Left cardiac atrium (tissue), 4 donors: ENCODE measurements at regions not wholly inside any gene's neighbourhood (a gene's known extent, or its start where the extent isn't known, plus 50 kb on each side); places are given as distances from the start of the nearest gene placed in this dataset.
A peak's percentile ranks its signal among the peaks of the same experiment; 100 is the strongest.
"Not testable (repeated sequence)": the region's sequence is repeated elsewhere in the genome, so short reads cannot be mapped to it uniquely, and the experiment has no call there.

Source experiments
- ATAC-seq, 2 donors: fragments of 200-7000 bp; cut with Tn5 transposase; one replicate each; pipeline ENCODE4 v1.9.1; 2020; ENCODE audit warnings: mild to moderate bottlenecking in 2 of 2, moderate library complexity in 2 of 2
- DNase-seq: peaks from one replicate; pipeline ENCODE4 v3.0.0-alpha.2; 2020
- intact Hi-C, 2 donors: fragments of 100-400 bp; cut with DNase I; formaldehyde crosslinking; loops; one replicate each; pipeline versions ENCODE4 v1.14.1 to v1.15.1; 2022 to 2023
- donor health status: DM: no; HTN: yes; CAD: no.
- donor health status: DM: no; HTN: yes; CAD: no; lungs with severe emphysema.
- donor health status: DM: yes; HTN: yes; CAD: no.
- donor health status: Dilated cardiomyopathy.

- DNase-seq (no peak), ATAC-seq (no peak)
- intact Hi-C loops, result no loop called here
Measured at GRCh38 chr3:177249203-177249602, 51.9 kb upstream of the TBL1XR1 start.

DNA sequence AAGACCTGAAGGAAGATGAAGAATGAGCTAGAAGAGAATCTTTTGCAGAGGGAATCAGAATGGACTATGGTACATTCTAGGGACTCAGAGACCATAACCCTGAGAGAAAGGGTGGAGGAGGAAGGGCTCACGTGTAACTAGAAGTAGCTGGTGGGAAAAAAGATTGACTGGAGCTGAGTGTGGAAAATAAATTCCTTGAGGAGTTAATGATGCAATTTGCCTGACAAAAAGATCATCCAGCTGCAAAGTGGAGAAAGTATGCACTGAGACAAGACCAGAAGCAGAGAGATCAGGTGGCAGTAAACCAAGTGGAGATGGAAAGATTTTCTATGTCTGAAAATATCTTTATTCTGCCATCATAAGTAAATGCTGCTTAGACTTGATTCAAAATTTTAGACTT, 52.9 kb upstream of the TBL1XR1 start:
- ATAC-seq (no peak), DNase-seq (no peak)
- intact Hi-C loops, result no loop called here

DNA sequence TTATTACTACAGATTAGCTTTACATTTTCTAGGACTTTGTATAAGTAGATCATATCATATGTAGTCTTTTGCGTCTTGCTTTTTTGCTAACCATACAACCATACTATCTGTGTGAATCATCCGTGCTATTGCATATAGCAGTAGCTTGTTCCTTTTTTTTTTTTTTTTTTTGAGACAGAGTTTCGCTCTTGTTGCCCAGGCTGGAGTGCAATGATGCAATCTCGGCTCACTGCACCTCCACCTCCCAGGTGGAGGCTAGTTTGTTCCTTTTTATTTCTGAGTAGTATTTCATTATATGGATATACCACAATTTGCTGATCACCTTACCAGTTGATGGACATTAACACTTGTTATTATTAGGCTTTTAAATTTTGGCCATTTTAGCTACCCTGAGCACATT, 54.5 kb upstream of the TBL1XR1 start:
- DNase-seq (no peak), ATAC-seq (no peak)
- intact Hi-C loops, result no loop called here

GRCh38 chr3:177257006-177257405, 59.7 kb upstream of the TBL1XR1 start:
- DNase-seq (no peak), ATAC-seq (no peak)
- intact Hi-C loops, result no loop called here

GRCh38 chr3:177257625-177258024, 60.3 kb upstream of the TBL1XR1 start:
- DNase-seq (no peak), ATAC-seq (no peak)
- intact Hi-C loops, result no loop called here

- ATAC-seq (no peak), DNase-seq (no peak)
- intact Hi-C loops, result no loop called here
Measured at GRCh38 chr3:177262396-177262795, 65.1 kb upstream of the TBL1XR1 start.

DNA sequence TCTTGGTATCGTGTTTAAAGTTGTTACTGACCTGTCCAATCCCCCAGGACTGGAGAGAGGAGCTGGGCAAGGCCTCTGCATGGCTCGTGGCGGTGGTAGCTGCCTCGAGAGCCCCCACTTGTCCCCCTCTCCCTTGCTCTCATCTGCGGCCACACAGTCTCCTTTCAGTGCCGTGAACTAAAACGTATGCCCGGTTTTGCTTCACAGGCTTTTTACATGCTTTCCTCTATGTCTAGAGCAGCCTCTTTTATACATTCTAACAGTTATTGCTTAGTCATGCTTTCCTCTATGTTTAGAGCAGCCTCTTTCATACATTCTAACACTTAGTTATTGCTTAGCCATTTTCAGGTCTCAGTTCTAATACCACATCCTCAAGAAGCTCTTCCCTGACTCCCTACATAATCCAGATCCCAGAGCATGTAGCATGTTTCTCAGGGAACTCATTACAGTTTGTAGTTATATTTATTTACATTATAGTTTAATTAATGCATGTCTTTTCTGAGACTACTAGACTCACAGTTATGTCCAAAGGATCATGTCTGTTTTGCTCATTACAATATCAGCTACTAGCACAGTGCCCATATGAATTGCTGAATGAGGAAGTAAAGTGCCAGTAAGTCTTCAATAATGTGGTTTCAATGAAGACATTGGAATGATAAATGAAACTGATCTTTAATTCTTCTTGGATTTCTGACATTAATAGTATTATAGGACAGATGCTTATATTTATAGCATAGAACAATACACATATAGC, 66.5 kb upstream of the TBL1XR1 start:
- intact Hi-C loops, result no loop called here
- DNase-seq (no peak), ATAC-seq (peak in 1 of 2 donors; percentile 21)

DNA sequence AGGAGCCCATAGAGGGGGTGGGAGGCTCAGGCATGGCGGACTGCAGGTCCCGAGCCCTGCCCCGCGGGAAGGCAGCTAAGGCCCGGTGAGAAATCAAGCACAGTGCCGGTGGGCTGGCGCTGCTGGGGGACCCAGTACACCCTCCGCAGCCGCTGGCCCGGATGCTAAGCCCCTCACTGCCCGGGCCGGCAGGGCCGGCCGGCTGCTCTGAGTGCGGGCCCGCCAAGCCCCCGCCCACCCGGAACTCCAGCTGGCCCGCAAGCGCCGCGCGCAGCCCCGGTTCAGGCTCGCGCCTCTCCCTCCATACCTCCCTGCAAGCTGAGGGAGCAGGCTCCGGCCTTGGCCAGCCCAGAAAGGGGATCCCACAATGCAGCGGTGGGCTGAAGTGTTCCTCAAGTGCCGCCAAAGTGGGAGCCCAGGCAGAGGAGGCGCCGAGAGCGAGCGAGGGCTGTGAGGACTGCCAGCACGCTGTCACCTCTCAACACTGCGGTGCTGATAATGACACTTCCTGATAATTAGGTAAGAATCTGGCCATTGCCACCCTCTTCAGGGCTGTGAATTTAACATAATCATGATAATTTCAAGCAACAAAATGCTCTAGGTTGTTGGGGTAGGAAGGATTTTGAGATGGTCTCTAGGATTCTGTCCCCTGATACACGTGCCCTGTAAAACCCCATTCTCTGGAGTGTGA, 74.7 kb upstream of the TBL1XR1 start:
- DNase-seq, intact Hi-C loops: not testable (repeated sequence)
- peak; percentile 51 to 72 for ATAC-seq

DNA sequence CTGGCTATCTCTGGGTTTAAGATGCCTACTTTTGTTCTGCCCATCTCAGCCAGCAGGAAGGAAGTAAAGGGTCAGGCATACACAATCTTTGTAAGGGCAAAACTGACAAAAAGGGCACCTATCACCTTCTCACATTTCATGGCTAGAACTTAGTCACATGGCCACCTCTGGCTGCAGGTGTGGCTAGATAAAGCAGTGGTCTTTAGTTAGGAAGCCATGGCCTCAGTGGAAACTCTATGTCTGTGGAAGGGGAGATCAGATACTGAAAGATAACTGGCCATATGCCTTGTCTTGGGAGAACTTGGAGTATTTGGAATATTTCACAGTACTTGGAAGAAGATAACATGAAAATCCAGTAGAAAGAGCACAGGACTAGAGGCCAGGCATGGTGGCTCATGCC, 80.7 kb upstream of the TBL1XR1 start:
- ATAC-seq (no peak), DNase-seq (no peak)
- intact Hi-C loops, result no loop called here

DNA sequence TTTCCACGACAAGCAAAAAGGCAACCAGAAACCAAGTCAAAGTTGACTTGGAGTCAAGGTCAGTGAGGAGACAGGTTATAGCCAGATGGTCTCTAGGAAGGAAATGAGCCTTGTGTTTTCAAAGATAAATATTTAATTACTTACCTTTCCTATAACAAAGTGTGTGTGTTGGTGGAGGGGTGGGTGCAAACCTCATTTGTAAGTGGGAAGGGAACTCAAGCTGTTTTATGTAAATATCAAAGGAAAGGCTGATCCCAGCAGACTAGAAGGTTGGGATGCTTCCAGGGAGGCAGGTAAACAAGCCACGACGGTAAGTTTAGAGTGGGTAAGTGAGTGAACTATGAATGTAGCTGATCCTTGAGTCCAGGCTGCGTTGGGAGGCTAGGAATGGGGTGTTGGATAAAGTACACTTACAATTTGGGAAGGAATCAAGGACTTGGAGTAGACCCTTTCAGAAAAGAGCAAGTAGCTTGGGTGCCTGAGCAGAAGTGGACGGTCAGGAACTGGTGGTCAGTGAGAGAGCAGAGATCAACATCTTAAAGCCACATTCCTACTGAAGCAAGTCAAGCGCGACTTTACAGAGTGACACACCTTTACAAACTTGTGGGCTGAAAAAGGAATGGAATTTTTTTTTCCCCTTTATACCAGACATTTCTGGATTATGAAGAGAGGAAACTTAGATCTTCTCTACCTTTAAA, 82.0 kb upstream of the TBL1XR1 start:
- intact Hi-C loops, result no loop called here
- no peak for ATAC-seq
- DNase-seq, result no peak

- DNase-seq (no peak), ATAC-seq (peak in 1 of 2 donors; percentile 19)
- intact Hi-C loops, result no loop called here
Measured at GRCh38 chr3:177281292-177282118, 84.2 kb upstream of the TBL1XR1 start.

DNA sequence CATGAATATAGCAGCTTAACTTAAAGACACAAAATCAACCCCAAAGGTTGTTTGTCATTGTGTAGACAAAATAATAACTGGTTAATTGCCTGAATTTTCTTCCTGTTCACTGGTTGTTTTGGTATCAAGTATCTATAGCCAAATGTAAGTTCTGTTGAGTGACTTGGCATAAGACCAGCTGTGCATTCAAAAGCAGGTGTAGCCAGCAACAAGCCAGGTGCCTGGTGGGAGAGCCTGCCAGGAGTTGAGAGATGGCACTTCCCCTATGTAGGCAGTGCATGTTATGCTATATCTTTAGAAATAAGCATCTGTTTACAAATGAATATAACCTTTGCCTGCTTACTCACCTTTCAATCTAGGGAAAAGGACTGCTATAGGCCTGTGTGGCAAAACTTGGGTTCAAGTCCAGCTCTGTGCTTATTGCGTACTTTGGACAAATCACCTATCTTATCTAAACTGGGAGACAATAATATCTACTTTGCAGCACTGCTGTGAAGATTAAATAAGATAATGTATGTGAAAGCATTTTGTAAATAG, 84.9 kb upstream of the TBL1XR1 start:
- ATAC-seq, result no peak
- intact Hi-C loops, result no loop called here
- no peak for DNase-seq

DNA sequence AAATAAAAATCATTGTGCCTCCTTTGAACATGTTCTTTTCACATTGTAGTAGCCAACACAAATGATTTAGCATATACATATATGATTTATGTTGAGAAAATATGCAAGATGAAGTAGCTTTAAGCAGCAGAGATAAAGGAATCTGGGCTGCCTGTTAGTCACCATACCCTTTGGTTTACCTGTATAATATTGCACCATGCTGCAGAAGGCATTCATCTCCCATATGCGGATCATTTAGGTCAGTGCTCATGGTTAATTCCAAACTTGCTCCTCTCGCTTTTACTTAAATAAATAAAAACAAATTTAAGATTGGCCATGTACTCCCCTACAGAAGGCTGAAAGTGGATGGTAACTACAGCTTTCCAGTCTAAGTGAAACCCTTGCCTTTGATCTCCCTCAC, 86.7 kb upstream of the TBL1XR1 start:
- ATAC-seq (no peak), DNase-seq (no peak)
- intact Hi-C loops, result no loop called here

DNA sequence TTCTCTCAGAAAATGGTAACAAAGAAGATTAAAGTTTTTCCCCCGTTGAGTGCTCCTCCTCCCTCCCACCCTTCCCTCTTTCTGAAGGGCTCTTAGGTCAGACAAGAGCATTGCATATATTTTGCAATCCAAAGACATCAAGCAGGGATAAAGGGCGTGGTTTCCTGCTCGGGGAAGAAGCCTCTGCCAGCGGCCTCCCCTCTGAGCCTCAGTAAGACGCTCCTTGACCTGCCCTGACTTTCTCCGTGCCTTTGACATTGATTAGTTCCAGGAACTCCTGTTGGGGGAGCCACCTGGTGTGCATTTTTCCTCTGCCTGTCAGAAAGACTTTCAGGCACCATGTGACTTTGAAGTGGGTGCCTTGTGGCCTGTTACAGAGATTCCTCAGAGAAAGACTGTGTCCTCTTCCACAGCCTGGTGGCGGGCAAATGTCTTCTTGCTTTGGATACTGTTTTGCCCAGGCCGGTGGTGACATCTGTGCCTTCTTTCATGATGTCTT, 87.2 kb upstream of the TBL1XR1 start:
- intact Hi-C loops, result no loop called here
- DNase-seq (peak; percentile 48), ATAC-seq (peak in 1 of 2 donors; percentile 85)

DNA sequence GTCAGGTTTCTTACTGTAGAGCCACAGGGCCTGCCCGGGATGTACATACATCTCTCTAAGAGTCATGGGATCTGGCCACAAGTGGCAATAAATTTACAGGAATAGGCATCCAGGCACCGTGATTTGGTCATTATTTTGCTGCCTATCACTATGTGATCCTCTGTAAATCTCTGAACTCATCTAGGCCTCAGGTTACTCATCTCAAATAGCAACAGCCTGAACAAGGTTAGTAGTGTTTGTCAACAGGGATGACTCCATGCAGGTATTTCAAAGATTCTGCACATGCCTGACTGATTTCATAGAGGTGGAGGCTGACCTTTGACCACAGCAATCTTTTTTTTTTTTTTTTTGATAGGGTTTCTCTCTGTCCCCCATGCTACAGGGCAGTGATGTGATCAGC, 88.8 kb upstream of the TBL1XR1 start:
- intact Hi-C loops, result no loop called here
- ATAC-seq, result no peak
- DNase-seq, result no peak

GRCh38 chr3:177287231-177287630, 89.9 kb upstream of the TBL1XR1 start:
- DNase-seq (no peak), ATAC-seq (no peak)
- intact Hi-C loops, result no loop called here

DNA sequence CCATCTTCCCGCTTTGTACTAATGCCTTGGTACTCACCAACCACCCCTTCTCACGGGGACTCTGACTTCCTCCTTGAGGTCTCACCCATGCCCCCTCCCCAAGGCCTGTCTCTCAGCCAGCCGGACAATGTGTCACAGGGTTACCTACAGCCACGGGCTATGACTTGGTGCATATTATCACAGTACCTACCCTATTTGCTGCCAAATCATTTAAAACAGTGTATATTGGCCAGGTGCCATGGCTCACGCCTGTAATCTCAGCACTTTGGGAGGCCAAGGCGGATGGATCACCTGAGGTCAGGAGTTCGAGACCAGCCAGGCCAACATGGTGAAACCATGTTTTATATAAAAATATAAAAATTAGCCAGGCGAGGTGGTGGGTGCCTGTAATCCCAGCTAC, 93.4 kb upstream of the TBL1XR1 start:
- no peak for DNase-seq
- intact Hi-C loops, result loop anchor here in 1 of 2 donors (5.0 kb wide), 1 partner anchor 42 kb away; no protein-coding TSS in a partner anchor
- no peak for ATAC-seq

GRCh38 chr3:177294221-177294620, 96.9 kb upstream of the TBL1XR1 start:
- intact Hi-C loops, result loop anchor here in 1 of 2 donors (5.0 kb wide), 1 partner anchor 38 kb away; no protein-coding TSS in a partner anchor
- peak; percentile 94 to 95 for ATAC-seq
- peak; percentile 71 for DNase-seq

DNA sequence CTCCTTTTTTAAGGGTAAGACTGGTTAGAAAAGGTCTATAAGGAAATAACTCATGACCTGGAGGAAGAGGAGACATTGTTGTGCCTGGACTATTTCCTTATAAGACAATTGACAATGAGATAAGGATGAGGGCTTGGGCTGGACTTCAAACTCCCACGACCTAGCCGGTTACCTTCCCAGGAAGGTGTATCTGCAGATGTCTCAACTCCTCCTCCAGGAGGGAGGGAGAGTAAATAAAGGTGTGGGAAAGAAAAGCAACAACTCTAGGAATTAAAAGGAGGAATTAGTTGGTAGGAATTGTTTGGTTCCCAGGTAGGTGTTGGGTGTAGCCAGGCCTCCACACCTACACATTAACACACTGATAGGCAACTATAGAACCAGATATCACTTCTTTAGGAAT, 97.8 kb upstream of the TBL1XR1 start:
- ATAC-seq (no peak), DNase-seq (no peak)
- intact Hi-C loops, result no loop called here
